ENCODE measurements at regions not wholly inside any gene's neighbourhood (a gene's known extent, or its start where the extent isn't known, plus 50 kb on each side); places are given as distances from the start of the nearest gene placed in this dataset.
"Not testable (repeated sequence)": the region's sequence is repeated elsewhere in the genome, so short reads cannot be mapped to it uniquely, and the experiment has no call there.

DNA sequence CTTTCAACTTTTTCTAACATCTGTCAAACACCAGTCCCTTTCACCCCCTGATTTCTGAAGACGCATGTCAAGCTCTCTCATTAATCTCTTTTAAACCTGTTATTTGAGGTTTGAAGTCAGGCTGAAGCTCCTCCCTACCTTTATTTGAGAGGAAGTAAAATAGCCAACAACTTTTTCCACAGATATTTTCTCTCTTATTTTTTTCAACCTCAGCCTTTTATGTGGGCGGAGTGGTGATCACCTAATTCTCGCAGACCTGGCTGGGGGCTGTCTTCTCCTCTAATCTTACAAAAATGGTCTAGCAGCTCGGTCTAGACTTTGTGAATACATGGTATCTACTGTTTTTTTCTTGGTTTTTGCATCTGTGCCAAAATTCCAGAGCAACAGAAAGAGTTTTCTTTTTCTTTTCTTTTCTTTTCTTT lies 395.7 kb upstream of the ACTBL2 start:
- Histone ChIP-seq H4K20me1 (ENCODE audit: insufficient read depth, low read length) (no peaks in the 10 kb centered on the region), H3K36me3 (ENCODE audit: insufficient read depth, low read length) (no peaks in the 10 kb centered on the region), H3K4me2 (ENCODE audit: low read length) (no peak overlapping the region), H3K4me3 (ENCODE audit: low read depth, low read length, poor library complexity, severe bottlenecking) (no peak overlapping the region), H3K79me2 (ENCODE audit: insufficient read depth, low read length) (no peaks in the 10 kb centered on the region), H2AFZ (ENCODE audit: low read length) (no peak overlapping the region), H3K27me3 (ENCODE audit: insufficient read depth, low read length) (no peaks in the 10 kb centered on the region), H3K9me3 (ENCODE audit: low read length) (no peaks in the 10 kb centered on the region), H3K9ac (ENCODE audit: low read length) (no peak overlapping the region), H3K9me2 (ENCODE audit: low read depth, low read length) (no peaks in the 10 kb centered on the region), H3K4me1 (ENCODE audit: insufficient read depth, low read length, severe bottlenecking) (no peaks in the 10 kb centered on the region), H3F3A (ENCODE audit: insufficient read depth, low read length) (no peaks in the 10 kb centered on the region), H3K27ac (ENCODE audit: low read depth, low read length, poor library complexity, severe bottlenecking) (no peak overlapping the region)
- TF ChIP-seq, protein P1, sequence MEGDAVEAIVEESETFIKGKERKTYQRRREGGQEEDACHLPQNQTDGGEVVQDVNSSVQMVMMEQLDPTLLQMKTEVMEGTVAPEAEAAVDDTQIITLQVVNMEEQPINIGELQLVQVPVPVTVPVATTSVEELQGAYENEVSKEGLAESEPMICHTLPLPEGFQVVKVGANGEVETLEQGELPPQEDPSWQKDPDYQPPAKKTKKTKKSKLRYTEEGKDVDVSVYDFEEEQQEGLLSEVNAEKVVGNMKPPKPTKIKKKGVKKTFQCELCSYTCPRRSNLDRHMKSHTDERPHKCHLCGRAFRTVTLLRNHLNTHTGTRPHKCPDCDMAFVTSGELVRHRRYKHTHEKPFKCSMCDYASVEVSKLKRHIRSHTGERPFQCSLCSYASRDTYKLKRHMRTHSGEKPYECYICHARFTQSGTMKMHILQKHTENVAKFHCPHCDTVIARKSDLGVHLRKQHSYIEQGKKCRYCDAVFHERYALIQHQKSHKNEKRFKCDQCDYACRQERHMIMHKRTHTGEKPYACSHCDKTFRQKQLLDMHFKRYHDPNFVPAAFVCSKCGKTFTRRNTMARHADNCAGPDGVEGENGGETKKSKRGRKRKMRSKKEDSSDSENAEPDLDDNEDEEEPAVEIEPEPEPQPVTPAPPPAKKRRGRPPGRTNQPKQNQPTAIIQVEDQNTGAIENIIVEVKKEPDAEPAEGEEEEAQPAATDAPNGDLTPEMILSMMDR (IDR thresholded peaks at IDR 0.05; ENCODE audit: low read length): no peak
- no peak for TF ChIP-seq EZH2 (IDR thresholded peaks at IDR 0.05; ENCODE audit: borderline replicate concordance, low read length)

DNA sequence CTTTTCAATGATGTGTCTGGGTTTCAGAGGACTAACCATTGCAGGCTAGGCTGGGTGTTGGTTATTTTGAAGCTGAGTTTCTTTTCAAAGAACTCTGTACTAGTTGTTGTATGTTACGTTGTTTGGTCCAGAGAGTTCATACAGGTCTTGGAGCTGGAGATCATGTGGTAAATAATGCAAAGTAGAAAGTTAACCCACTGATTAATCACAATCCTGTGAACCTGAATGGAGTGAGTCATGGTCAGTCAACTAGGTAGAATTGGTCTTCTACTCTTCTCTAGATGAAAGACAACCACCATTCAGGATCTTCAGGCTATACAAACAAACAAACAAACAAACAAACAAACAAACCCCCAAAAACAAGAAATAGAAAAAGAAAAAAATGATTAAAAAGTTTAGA lies 388.9 kb upstream of the ACTBL2 start:
- Histone ChIP-seq H3K27ac (ENCODE audit: low read depth, low read length, poor library complexity, severe bottlenecking) (no peak overlapping the region), H4K20me1 (ENCODE audit: insufficient read depth, low read length) (no peaks in the 10 kb centered on the region), H3K9me3 (ENCODE audit: low read length) (no peaks in the 10 kb centered on the region), H3K27me3 (ENCODE audit: insufficient read depth, low read length) (no peaks in the 10 kb centered on the region), H3K4me2 (ENCODE audit: low read length) (no peak overlapping the region), H3K9me2 (ENCODE audit: low read depth, low read length) (no peaks in the 10 kb centered on the region), H3K79me2 (ENCODE audit: insufficient read depth, low read length) (no peaks in the 10 kb centered on the region), H2AFZ (ENCODE audit: low read length) (no peak overlapping the region), H3K4me1 (ENCODE audit: insufficient read depth, low read length, severe bottlenecking) (no peaks in the 10 kb centered on the region), H3K36me3 (ENCODE audit: insufficient read depth, low read length) (no peaks in the 10 kb centered on the region), H3F3A (ENCODE audit: insufficient read depth, low read length) (no peaks in the 10 kb centered on the region), H3K9ac (ENCODE audit: low read length) (no peak overlapping the region), H3K4me3 (ENCODE audit: low read depth, low read length, poor library complexity, severe bottlenecking) (no peak overlapping the region)
- TF ChIP-seq EZH2 (IDR thresholded peaks at IDR 0.05; ENCODE audit: borderline replicate concordance, low read length): no peak
- TF ChIP-seq, protein P1 (IDR thresholded peaks at IDR 0.05; ENCODE audit: low read length): no peak

- not testable (repeated sequence) for H3K9me3 ChIP-seq (ENCODE audit: low read length); H3K27me3 ChIP-seq (ENCODE audit: insufficient read depth, low read length); H3K27ac ChIP-seq (ENCODE audit: low read depth, low read length, poor library complexity, severe bottlenecking); H3F3A ChIP-seq (ENCODE audit: insufficient read depth, low read length); H3K79me2 ChIP-seq (ENCODE audit: insufficient read depth, low read length); H3K4me1 ChIP-seq (ENCODE audit: insufficient read depth, low read length, severe bottlenecking); H4K20me1 ChIP-seq (ENCODE audit: insufficient read depth, low read length); H3K4me3 ChIP-seq (ENCODE audit: low read depth, low read length, poor library complexity, severe bottlenecking); H3K36me3 ChIP-seq (ENCODE audit: insufficient read depth, low read length); H2AFZ ChIP-seq (ENCODE audit: low read length); H3K9me2 ChIP-seq (ENCODE audit: low read depth, low read length); H3K4me2 ChIP-seq (ENCODE audit: low read length); H3K9ac ChIP-seq (ENCODE audit: low read length)
Observed at GRCh38 chr5:57870267-57870666, 387.7 kb upstream of the ACTBL2 start.

GRCh38 chr5:57863661-57864060 lies 381.1 kb upstream of the ACTBL2 start:
- H3K79me2 ChIP-seq (ENCODE audit: insufficient read depth, low read length): no peaks in the 10 kb centered on the region
- H3K9me3 ChIP-seq (ENCODE audit: low read length): no peaks in the 10 kb centered on the region
- H3K9me2 ChIP-seq (ENCODE audit: low read depth, low read length): no peaks in the 10 kb centered on the region
- H3K9ac ChIP-seq (ENCODE audit: low read length): no peak overlapping the region
- TF ChIP-seq, protein P1 (IDR thresholded peaks at IDR 0.05; ENCODE audit: low read length): no peak
- H3K27me3 ChIP-seq (ENCODE audit: insufficient read depth, low read length): no peaks in the 10 kb centered on the region
- H4K20me1 ChIP-seq (ENCODE audit: insufficient read depth, low read length): no peaks in the 10 kb centered on the region
- no peaks in the 10 kb centered on the region for H3K36me3 ChIP-seq (ENCODE audit: insufficient read depth, low read length)
- H3K4me2 ChIP-seq (ENCODE audit: low read length): no peak overlapping the region
- H3K4me1 ChIP-seq (ENCODE audit: insufficient read depth, low read length, severe bottlenecking): no peaks in the 10 kb centered on the region
- no peaks in the 10 kb centered on the region for H3F3A ChIP-seq (ENCODE audit: insufficient read depth, low read length)
- H3K27ac ChIP-seq (ENCODE audit: low read depth, low read length, poor library complexity, severe bottlenecking): no peak overlapping the region
- H2AFZ ChIP-seq (ENCODE audit: low read length): no peak overlapping the region
- H3K4me3 ChIP-seq (ENCODE audit: low read depth, low read length, poor library complexity, severe bottlenecking): no peak overlapping the region
